ENCODE measurements at regions not wholly inside any gene's neighbourhood (a gene's known extent, or its start where the extent isn't known, plus 50 kb on each side); places are given as distances from the start of the nearest gene placed in this dataset.

GRCh38 chr11:32489464-32489863, 54.1 kb upstream of the WT1 start:
- no peak for FAIRE-seq
- 46% methylated on average over 4 of the region's 4 CpGs for WGBS (ENCODE audit: missing lambda C conversion rate)
- H3K4me3 ChIP-seq = no peak overlapping the region
- POLR2A ChIA-PET = no interaction called here
- no peaks in the 10 kb centered on the region for H3K4me1 ChIP-seq
- no peak overlapping the region for H3K4me2 ChIP-seq
- TF ChIP-seq USF2 (IDR thresholded peaks at IDR 0.05) = no peak
- TF ChIP-seq GATA3 (IDR thresholded peaks at IDR 0.05; ENCODE audit: borderline replicate concordance) = no peak
- no peak for TF ChIP-seq ZC3H11A (IDR thresholded peaks at IDR 0.05)
- TF ChIP-seq HDAC2 (IDR thresholded peaks at IDR 0.05) = no peak
- no peak for TF ChIP-seq MAX (IDR thresholded peaks at IDR 0.05)
- TF ChIP-seq E2F6 (IDR thresholded peaks at IDR 0.05; ENCODE audit: borderline replicate concordance, low read depth) = no peak
- no peak for TF ChIP-seq FOSL2 (IDR thresholded peaks at IDR 0.05)
- TF ChIP-seq FOSL2 (CRISPR knock-in tag; IDR thresholded peaks at IDR 0.05) = no peak
- TF ChIP-seq EP300 (IDR thresholded peaks at IDR 0.05) = no peak
- TF ChIP-seq HOXB13 (CRISPR knock-in tag; IDR thresholded peaks at IDR 0.05; ENCODE audit: low read depth) = no peak
- TF ChIP-seq JUNB (IDR thresholded peaks at IDR 0.05) = no peak
- no peak for TF ChIP-seq SREBF2 (IDR thresholded peaks at IDR 0.05)
- TF ChIP-seq SMC3 (IDR thresholded peaks at IDR 0.05) = no peak
- TF ChIP-seq KDM1A (IDR thresholded peaks at IDR 0.05; ENCODE audit: low read depth) = no peak
- CTCF ChIA-PET = interaction anchor here (1.2 kb wide), 1 partner anchor 12 kb away, joined by 3 read pairs; no protein-coding TSS in a partner anchor
- 0 out of 6 replicates have a peak, but pooled peaks of 1 of the 2 experiments have one; percentile 44 for ATAC-seq
- no peak overlapping the region for H3K27ac ChIP-seq
- H3K9me3 ChIP-seq = no peaks in the 10 kb centered on the region
- DNase-seq (ENCODE audit: low read depth in 1 of 2, low spot score in 1 of 2) = peak in 1 of 2 experiments; percentile 11

GRCh38 chr11:32487270-32487669, 51.9 kb upstream of the WT1 start:
- Histone ChIP-seq H3K4me3 (no peak overlapping the region), H3K4me2 (no peak overlapping the region), H3K27ac (no peak overlapping the region), H3K9me3 (no peaks in the 10 kb centered on the region), H3K4me1 (no peaks in the 10 kb centered on the region)
- 60% methylated on average over 3 of the region's 3 CpGs for WGBS (ENCODE audit: missing lambda C conversion rate)
- POLR2A ChIA-PET = no interaction called here
- DNase-seq (ENCODE audit: low read depth in 1 of 2, low spot score in 1 of 2) (peak; percentile 39 to 41), FAIRE-seq (no peak), ATAC-seq (peak; percentile 98 to 99)
- TF ChIP-seq GATA3 (IDR thresholded peaks at IDR 0.05; ENCODE audit: borderline replicate concordance) (no peak), ZNF302 (CRISPR knock-in tag; IDR thresholded peaks at IDR 0.05) (no peak), RAD21 (conservative IDR thresholded peaks at IDR 0.05 in 1 of 2, IDR thresholded peaks at IDR 0.05 in 1 of 2) (0 out of 5 replicates have a peak, but pooled peaks of 1 of the 2 experiments have one; percentile 12), ZC3H11A (IDR thresholded peaks at IDR 0.05) (no peak), HMGXB4 (CRISPR knock-in tag; IDR thresholded peaks at IDR 0.05; ENCODE audit: borderline replicate concordance) (no peak), SMC3 (IDR thresholded peaks at IDR 0.05) (no peak), JUNB (IDR thresholded peaks at IDR 0.05) (no peak)
- CTCF ChIA-PET = interaction anchor here (1.0 to 1.2 kb wide), 2 partner anchors 8 to 128 kb away, joined by 3 read pairs; no protein-coding TSS in a partner anchor

GRCh38 chr11:32485733-32486132, 50.4 kb upstream of the WT1 start:
- Histone ChIP-seq H3K4me3 (no peak overlapping the region), H3K27ac (no peak overlapping the region), H3K4me1 (no peaks in the 10 kb centered on the region), H3K4me2 (no peak overlapping the region), H3K9me3 (no peaks in the 10 kb centered on the region)
- DNase-seq (ENCODE audit: low read depth in 1 of 2, low spot score in 1 of 2) (no peak), FAIRE-seq (no peak), ATAC-seq (no peak)
- WGBS (ENCODE audit: missing lambda C conversion rate) = 31% methylated on average over 5 of the region's 5 CpGs
- POLR2A ChIA-PET = no interaction called here
- TF ChIP-seq FOSB (CRISPR knock-in tag; IDR thresholded peaks at IDR 0.05) = no peak
- no peak for TF ChIP-seq JUN (IDR thresholded peaks at IDR 0.05)
- TF ChIP-seq BHLHE40 (IDR thresholded peaks at IDR 0.05; ENCODE audit: low read depth, low read length) = no peak
- TF ChIP-seq SMC3 (IDR thresholded peaks at IDR 0.05) = no peak
- TF ChIP-seq RAD21 (conservative IDR thresholded peaks at IDR 0.05 in 1 of 2, IDR thresholded peaks at IDR 0.05 in 1 of 2) = no peak
- TF ChIP-seq E2F6 (IDR thresholded peaks at IDR 0.05; ENCODE audit: borderline replicate concordance, low read depth) = no peak
- TF ChIP-seq GATA3 (IDR thresholded peaks at IDR 0.05; ENCODE audit: borderline replicate concordance) = no peak
- TF ChIP-seq HEYL (CRISPR knock-in tag; IDR thresholded peaks at IDR 0.05) = no peak
- no peak for TF ChIP-seq RNF2 (IDR thresholded peaks at IDR 0.05; ENCODE audit: borderline replicate concordance, low read depth)
- no peak for TF ChIP-seq CBX8 (IDR thresholded peaks at IDR 0.05)
- TF ChIP-seq HDAC2 (IDR thresholded peaks at IDR 0.05) = no peak
- TF ChIP-seq EP300 (IDR thresholded peaks at IDR 0.05) = no peak
- no peak for TF ChIP-seq MYC (IDR thresholded peaks at IDR 0.05; ENCODE audit: borderline replicate concordance, low read length)
- TF ChIP-seq ZFP36 (IDR thresholded peaks at IDR 0.05; ENCODE audit: borderline replicate concordance, partially characterized antibody) = no peak
- no peak for TF ChIP-seq ELK1 (IDR thresholded peaks at IDR 0.05; ENCODE audit: low read depth, low read length)
- CTCF ChIA-PET = no interaction called here
